D721Med (cell line): ENCODE measurements at regions not wholly inside any gene's neighbourhood (a gene's known extent, or its start where the extent isn't known, plus 50 kb on each side); places are given as distances from the start of the nearest gene placed in this dataset.

Experiments
- DNase-seq: peaks from one replicate; pipeline ENCODE4 v3.0.0; 2011; ENCODE audit warnings: low spot score; ENCODE audit not compliant: insufficient read length
- FAIRE-seq: peaks from 2 replicates; lab custom pipeline; 2011; peaks lifted over from hg19 to GRCh38; lab: Jason Lieb, UNC
- TF ChIP-seq, protein P1 (sequence below): IDR thresholded peaks from 2 replicates; pipeline ENCODE4 v1.5.1; 2012; ENCODE audit warnings: mild to moderate bottlenecking, control low read depth; ENCODE audit not compliant: insufficient read depth; ENCODE audit errors: missing control alignments

DNA sequence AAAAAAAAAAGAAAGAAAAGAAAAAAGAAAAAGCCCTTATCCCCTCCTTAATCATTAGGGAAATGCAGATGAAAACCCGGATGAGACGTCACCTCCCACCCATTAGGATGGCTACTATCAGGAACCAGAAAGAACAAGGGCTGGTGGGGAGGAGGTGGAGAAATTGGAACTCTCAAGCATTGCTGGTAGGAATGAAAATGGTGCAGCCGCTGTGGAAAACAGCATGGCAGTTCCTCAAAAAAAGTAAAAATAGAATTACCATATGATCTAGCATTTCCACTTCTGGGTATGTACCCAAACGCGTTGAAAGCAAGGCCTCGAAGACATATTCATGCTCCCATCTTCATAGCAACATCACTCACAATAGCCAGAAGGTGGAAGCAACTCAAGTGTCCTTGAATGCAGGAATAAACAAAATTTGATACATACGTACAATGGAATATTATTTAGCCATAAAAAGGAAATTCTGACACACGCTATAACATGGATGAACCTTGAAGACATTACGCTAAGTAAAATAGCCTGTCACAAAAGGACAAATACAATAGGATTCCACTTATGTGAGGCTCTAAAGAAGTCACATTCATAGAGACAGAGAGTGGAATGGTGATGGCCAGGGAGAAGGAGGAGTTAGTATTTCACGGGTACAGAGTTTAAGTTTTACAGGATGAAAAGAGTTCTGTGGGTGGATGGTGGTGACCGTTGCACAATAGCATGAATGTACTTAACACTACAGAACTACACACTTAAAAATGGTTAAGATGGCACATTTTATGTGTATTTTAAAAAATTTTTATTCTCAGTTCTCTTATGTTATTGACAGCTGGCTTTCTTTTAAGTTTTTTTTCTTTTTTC is 166.8 kb upstream of the IER5L start:
- DNase-seq, result no peak
- no peak for FAIRE-seq
- TF ChIP-seq, protein P1, sequence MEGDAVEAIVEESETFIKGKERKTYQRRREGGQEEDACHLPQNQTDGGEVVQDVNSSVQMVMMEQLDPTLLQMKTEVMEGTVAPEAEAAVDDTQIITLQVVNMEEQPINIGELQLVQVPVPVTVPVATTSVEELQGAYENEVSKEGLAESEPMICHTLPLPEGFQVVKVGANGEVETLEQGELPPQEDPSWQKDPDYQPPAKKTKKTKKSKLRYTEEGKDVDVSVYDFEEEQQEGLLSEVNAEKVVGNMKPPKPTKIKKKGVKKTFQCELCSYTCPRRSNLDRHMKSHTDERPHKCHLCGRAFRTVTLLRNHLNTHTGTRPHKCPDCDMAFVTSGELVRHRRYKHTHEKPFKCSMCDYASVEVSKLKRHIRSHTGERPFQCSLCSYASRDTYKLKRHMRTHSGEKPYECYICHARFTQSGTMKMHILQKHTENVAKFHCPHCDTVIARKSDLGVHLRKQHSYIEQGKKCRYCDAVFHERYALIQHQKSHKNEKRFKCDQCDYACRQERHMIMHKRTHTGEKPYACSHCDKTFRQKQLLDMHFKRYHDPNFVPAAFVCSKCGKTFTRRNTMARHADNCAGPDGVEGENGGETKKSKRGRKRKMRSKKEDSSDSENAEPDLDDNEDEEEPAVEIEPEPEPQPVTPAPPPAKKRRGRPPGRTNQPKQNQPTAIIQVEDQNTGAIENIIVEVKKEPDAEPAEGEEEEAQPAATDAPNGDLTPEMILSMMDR, result no peak

DNA sequence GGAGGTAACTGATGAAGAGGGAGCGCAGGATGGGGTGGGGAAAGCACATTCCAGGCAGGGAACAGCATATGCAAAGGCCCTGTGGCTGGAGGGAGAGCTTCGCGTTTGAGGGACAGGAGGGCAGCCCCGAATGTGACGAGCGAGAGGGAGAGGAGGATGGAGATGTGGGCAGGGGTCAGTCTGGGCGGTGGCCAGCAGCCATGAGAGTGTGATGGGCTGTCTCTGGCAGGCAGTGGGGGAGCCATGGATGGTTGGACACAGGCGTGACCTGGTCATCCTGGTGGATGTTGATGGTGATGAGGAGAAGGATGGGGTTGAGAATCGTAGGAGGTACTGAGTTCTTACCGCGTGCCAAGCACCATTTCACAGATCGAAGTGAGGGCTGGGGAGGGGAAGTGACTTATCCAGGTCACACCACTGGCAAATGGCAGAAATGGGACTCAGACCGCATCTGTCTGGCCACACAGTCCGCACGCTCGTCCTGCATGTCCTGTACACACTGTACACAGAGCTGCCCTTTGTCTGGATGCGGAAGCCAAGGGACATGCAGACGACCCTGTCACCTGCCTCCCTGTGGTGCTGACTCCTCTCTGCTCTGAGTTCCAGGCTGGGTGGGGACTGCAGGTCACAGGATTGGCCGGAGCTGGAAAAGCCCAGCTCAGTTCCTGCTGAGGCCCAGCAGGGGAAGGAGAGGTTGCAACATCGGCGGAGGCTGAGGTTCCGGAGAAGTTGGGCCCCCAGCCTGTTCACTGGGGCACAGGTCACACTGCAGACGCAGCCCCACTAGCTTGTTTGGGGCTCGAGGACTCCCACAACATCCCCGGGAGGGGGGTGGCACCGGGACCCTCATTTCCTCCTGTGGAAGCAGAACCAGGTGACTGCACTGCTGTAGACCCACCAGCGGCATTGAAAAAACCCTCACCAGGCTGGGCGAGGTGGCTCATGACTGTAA is 165.6 kb upstream of the IER5L start:
- TF ChIP-seq, protein P1, result no peak
- FAIRE-seq (no peak), DNase-seq (no peak)

GRCh38 chr9:129342591-129343423 is 164.7 kb upstream of the IER5L start:
- FAIRE-seq, result no peak
- TF ChIP-seq, protein P1, result no peak
- DNase-seq, result no peak

GRCh38 chr9:129341987-129342348 is 163.9 kb upstream of the IER5L start:
- TF ChIP-seq, protein P1, result no peak
- no peak for DNase-seq
- FAIRE-seq, result no peak

GRCh38 chr9:129341171-129341986 is 163.3 kb upstream of the IER5L start:
- DNase-seq (no peak), FAIRE-seq (no peak)
- TF ChIP-seq, protein P1, result no peak
